Epithelial cell of esophagus (primary cell): ENCODE measurements at regions not wholly inside any gene's neighbourhood (a gene's known extent, or its start where the extent isn't known, plus 50 kb on each side); places are given as distances from the start of the nearest gene placed in this dataset.

Source experiments
- DNase-seq: peaks from one replicate; pipeline ENCODE4 v3.0.0; 2010; ENCODE audit warnings: low read depth
- H3K4me3 ChIP-seq: 2 replicates; pipeline ENCODE4 v1.5.1; 2011; ENCODE audit warnings: mild to moderate bottlenecking, low read length, control low read depth
- CTCF ChIP-seq: IDR thresholded peaks from 2 replicates; pipeline ENCODE4 v1.5.1; 2011; ENCODE audit warnings: low read depth, mild to moderate bottlenecking, low read length, control low read depth, inconsistent platforms; ENCODE audit not compliant: insufficient read depth; ENCODE audit errors: missing control alignments

GRCh38 chr7:36017111-36017510 is 135.9 kb upstream of the EEPD1 start:
- no peak for DNase-seq
- no peak for TF ChIP-seq CTCF
- no peak overlapping the region for H3K4me3 ChIP-seq

GRCh38 chr7:36018816-36019484 is 134.1 kb upstream of the EEPD1 start:
- no peak for TF ChIP-seq CTCF
- H3K4me3 ChIP-seq = no peak overlapping the region
- DNase-seq = no peak

DNA sequence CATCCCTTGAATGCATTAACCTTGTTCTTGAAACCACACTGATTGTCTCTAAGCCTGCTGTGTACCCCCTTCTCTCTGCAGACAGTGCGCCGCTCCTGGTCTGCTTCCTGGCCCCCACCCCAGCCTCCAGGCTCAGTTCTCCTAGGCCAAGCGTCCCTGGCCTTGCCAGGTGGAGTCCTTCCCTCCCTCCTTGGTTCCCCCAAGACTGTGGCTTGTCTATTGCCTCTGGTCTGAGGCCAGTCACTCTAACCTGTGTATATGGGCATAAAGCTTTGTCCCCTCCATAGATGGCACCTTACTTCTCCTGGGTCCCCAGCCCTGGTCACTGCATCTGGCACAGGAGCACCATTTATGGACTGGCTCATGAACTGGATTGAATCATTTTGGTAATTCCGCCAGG is 133.5 kb upstream of the EEPD1 start:
- no peak for TF ChIP-seq CTCF
- DNase-seq = no peak
- H3K4me3 ChIP-seq = no peak overlapping the region

DNA sequence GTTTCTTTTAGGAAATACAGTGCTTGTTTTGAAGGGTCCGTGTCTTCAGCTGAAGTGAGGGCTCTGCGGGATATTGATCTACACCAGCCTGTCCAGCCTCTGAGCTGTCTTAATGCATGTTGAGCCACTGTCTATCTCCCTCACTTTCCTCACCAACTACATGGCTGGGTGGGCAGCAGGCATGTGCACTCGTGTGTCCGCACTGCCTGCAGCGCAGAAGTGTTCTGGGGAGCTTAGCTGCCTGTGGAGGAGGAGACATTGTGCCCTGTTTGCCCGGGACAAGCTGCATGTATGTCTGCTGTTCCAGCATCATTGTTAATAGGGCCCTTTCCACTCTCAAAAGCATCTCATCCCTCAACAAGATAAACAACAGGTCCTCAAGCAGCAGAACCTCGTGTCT is 133.1 kb upstream of the EEPD1 start:
- H3K4me3 ChIP-seq = no peak overlapping the region
- DNase-seq = no peak
- no peak for TF ChIP-seq CTCF

DNA sequence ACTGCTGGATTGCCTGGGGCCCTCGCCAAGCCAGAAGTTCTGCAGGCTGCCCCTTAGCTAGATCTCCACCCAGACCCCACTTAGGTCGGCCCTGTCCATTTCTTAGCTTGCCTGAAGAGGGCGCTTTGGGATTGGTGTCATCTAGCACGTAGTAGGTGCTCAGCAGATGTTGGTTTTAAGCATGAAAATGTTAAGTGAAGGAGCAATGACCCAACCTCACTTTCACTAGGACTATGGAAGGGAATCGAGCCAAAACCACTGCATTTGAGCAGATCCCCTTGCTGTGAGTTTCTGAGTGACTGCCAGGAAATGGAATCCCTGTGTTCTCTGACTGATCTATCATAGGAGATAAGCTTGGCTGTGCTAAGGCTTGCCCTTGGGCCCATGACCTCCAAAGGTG is 131.7 kb upstream of the EEPD1 start:
- DNase-seq = no peak
- peak; percentile 41 for TF ChIP-seq CTCF

GRCh38 chr7:36021917-36022550 is 131.0 kb upstream of the EEPD1 start:
- no peak for TF ChIP-seq CTCF
- H3K4me3 ChIP-seq = no peak overlapping the region
- no peak for DNase-seq

More for the DNA sequence above, 131.7 kb upstream of the EEPD1 start:
- no peak overlapping the region for H3K4me3 ChIP-seq

DNA sequence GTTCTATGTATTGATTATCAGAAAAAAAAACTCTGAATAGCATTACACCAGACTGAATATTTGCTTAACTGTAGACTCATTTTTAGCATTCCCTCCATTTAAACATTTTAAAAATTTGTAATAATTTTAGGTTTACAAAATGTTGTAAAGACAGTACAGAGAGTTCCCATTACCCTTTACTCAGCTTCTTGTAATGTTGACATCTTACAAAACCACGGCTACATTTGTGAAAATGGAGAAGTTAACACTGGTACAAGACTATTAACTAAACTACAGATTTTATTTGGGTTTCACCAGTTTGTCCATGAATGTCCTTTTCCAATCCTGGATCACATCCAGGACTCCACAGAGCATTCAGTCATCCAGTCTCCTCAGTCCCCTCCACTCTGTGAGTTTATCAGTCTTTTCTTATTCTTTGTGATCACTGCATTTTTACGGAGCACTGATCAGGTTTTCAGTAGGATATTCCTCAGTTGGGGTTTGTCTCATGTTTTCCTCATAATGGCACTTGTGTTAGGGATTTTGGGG is 130.0 kb upstream of the EEPD1 start:
- H3K4me3 ChIP-seq = no peak overlapping the region
- no peak for TF ChIP-seq CTCF

More for the DNA sequence above, 130.0 kb upstream of the EEPD1 start:
- DNase-seq = no peak
